ENCODE measurements at regions not wholly inside any gene's neighbourhood (a gene's known extent, or its start where the extent isn't known, plus 50 kb on each side); places are given as distances from the start of the nearest gene placed in this dataset.

GRCh38 chr9:126225611-126226609, 100.7 kb upstream of the MVB12B start:
- no peak for DNase-seq

GRCh38 chr9:126226991-126227936, 99.4 kb upstream of the MVB12B start:
- no peak for DNase-seq

- no peak for DNase-seq
Observed at GRCh38 chr9:126228111-126228780, 98.4 kb upstream of the MVB12B start.

- DNase-seq = peak; percentile 7
Observed at GRCh38 chr9:126228781-126229444, 97.7 kb upstream of the MVB12B start.

- DNase-seq = no peak
Observed at GRCh38 chr9:126229501-126229900, 97.1 kb upstream of the MVB12B start.

- DNase-seq = no peak
Observed at GRCh38 chr9:126230692-126231091, 95.9 kb upstream of the MVB12B start.

- DNase-seq = no peak
Observed at GRCh38 chr9:126232461-126232860, 94.2 kb upstream of the MVB12B start.

GRCh38 chr9:126233175-126233574, 93.5 kb upstream of the MVB12B start:
- DNase-seq = no peak

- DNase-seq = no peak
Observed at GRCh38 chr9:126233913-126234525, 92.6 kb upstream of the MVB12B start.

GRCh38 chr9:126234681-126235335, 91.8 kb upstream of the MVB12B start:
- DNase-seq = no peak

- DNase-seq = no peak
Observed at GRCh38 chr9:126235336-126236243, 91.0 kb upstream of the MVB12B start.

GRCh38 chr9:126236273-126236672, 90.4 kb upstream of the MVB12B start:
- DNase-seq = no peak

GRCh38 chr9:126238415-126238814, 88.2 kb upstream of the MVB12B start:
- DNase-seq = no peak

GRCh38 chr9:126239515-126239914, 87.1 kb upstream of the MVB12B start:
- no peak for DNase-seq

GRCh38 chr9:126240835-126241234, 85.8 kb upstream of the MVB12B start:
- DNase-seq = no peak

GRCh38 chr9:126248680-126249079, 77.9 kb upstream of the MVB12B start:
- no peak for DNase-seq

- DNase-seq = no peak
Observed at GRCh38 chr9:126261584-126262356, 64.9 kb upstream of the MVB12B start.

GRCh38 chr9:126262738-126263137, 63.9 kb upstream of the MVB12B start:
- DNase-seq = no peak

- no peak for DNase-seq
Observed at GRCh38 chr9:126270556-126270955, 56.1 kb upstream of the MVB12B start.

Data from DMS79 (cell line).